Activated B cell treated with CpG ODN at 0.5 μM for 24 hours (primary cell): ENCODE measurements at regions not wholly inside any gene's neighbourhood (a gene's known extent, or its start where the extent isn't known, plus 50 kb on each side); places are given as distances from the start of the nearest gene placed in this dataset.
A peak's percentile ranks its signal among the peaks of the same experiment; 100 is the strongest.

Experiments used
- ATAC-seq: fragments of 200-7000 bp; cut with Tn5 transposase; one replicate; pipeline ENCODE4 v1.10.0; 2021; ENCODE audit warnings: low read depth, mild to moderate bottlenecking, moderate library complexity
- CTCF ChIA-PET: fragments of 350-600 bp; sonication (Branson Sonifier 250); formaldehyde crosslinking; loops from one replicate; lab custom pipeline; 2021; ENCODE audit warnings: antibody characterized with exemption; lab: Charles Lee
- POLR2A ChIA-PET: fragments of 350-600 bp; sonication (Branson Sonifier 250); formaldehyde crosslinking; loops from one replicate; lab custom pipeline; 2021; ENCODE audit warnings: antibody characterized with exemption; lab: Charles Lee
- DNase-seq: peaks from one replicate; pipeline ENCODE4 v3.0.0; 2022
- H3K27ac Mint-ChIP-seq: one replicate; pipeline ENCODE4 v1.8.0; 2020; ENCODE audit warnings: mixed read lengths
- H3K27me3 Mint-ChIP-seq: one replicate; pipeline ENCODE4 v1.8.0; 2021; ENCODE audit warnings: mixed read lengths
- H3K36me3 Mint-ChIP-seq: one replicate; pipeline ENCODE4 v1.8.0; 2021; ENCODE audit warnings: low read depth, mixed read lengths
- H3K4me1 Mint-ChIP-seq: one replicate; pipeline ENCODE4 v1.8.0; 2021; ENCODE audit warnings: mixed read lengths
- H3K4me3 Mint-ChIP-seq: one replicate; pipeline ENCODE4 v1.8.0; 2020; ENCODE audit warnings: mild to moderate bottlenecking, mixed read lengths
- H3K9me3 Mint-ChIP-seq: one replicate; pipeline ENCODE4 v1.8.0; 2020; ENCODE audit warnings: mixed read lengths
- intact Hi-C: fragments of 100-400 bp; cut with micrococcal nuclease; formaldehyde crosslinking; loops from one replicate; pipeline ENCODE4 v1.15.1; 2024
- TF ChIP-seq, protein P1 (sequence below): fragments of 200-600 bp; IDR thresholded peaks from one replicate; pipeline ENCODE4 v1.8.0; 2022; ENCODE audit warnings: antibody characterized with exemption, mild to moderate bottlenecking

GRCh38 chr14:22449600-22449905 is 139.5 kb downstream of the DAD1 start:
- Mint-ChIP-seq H3K36me3 (no peaks in the 10 kb centered on the region), H3K27me3 (no peaks in the 10 kb centered on the region), H3K27ac (no peak overlapping the region), H3K4me1 (peaks cover 23% of the 10 kb centered on the region), H3K9me3 (no peaks in the 10 kb centered on the region), H3K4me3 (no peak overlapping the region)
- intact Hi-C loops: loop anchor here (2.0 kb wide), 1 partner anchor 15 kb away; no protein-coding TSS in a partner anchor
- DNase-seq (no peak), ATAC-seq (no peak)
- TF ChIP-seq, protein P1, sequence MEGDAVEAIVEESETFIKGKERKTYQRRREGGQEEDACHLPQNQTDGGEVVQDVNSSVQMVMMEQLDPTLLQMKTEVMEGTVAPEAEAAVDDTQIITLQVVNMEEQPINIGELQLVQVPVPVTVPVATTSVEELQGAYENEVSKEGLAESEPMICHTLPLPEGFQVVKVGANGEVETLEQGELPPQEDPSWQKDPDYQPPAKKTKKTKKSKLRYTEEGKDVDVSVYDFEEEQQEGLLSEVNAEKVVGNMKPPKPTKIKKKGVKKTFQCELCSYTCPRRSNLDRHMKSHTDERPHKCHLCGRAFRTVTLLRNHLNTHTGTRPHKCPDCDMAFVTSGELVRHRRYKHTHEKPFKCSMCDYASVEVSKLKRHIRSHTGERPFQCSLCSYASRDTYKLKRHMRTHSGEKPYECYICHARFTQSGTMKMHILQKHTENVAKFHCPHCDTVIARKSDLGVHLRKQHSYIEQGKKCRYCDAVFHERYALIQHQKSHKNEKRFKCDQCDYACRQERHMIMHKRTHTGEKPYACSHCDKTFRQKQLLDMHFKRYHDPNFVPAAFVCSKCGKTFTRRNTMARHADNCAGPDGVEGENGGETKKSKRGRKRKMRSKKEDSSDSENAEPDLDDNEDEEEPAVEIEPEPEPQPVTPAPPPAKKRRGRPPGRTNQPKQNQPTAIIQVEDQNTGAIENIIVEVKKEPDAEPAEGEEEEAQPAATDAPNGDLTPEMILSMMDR: no peak
- POLR2A ChIA-PET: interaction anchor here (1.5 to 3.5 kb wide), 3 partner anchors 11 to 27 kb away, joined by 6 to 10 read pairs (median 8); no protein-coding TSS in a partner anchor
- CTCF ChIA-PET: interaction anchor here (1.9 kb wide), 1 partner anchor 10 kb away, joined by 8 read pairs; no protein-coding TSS in a partner anchor

DNA sequence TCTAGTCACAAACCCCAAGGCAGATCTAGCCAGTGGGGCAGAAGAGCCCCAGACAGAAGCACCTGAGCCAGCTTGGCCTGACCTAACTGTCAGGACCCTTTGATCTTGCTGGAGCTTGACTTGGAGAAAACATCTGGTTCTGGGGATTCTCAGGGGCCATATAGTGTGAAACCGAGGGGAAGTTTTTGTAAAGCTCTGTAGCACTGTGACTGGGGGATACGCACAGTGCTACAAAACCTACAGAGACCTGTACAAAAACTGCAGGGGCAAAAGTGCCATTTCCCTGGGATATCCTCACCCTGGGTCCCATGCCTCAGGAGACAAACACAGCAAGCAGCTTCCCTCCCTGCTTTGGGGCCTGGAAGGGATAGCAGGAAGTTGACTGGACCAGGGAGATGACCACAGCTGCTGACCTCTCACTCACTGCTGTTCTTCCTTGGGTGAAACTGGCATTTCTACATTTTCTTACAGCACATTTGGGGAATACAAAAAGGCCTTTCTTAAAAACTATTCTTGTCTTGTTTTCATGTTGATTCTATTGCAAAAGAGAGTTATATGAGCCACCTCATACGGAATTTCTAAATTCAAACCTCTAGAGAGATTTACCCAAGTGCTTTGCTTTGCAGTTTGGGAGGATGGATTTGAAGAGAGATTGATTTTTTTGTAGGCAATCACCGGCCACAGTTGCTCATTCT is 140.0 kb downstream of the DAD1 start:
- H3K9me3 Mint-ChIP-seq: no peaks in the 10 kb centered on the region
- no peaks in the 10 kb centered on the region for H3K36me3 Mint-ChIP-seq
- ATAC-seq: peak; percentile 58
- TF ChIP-seq, protein P1: no peak
- H3K27ac Mint-ChIP-seq: peak overlapping the region; percentile 78
- no peaks in the 10 kb centered on the region for H3K27me3 Mint-ChIP-seq
- H3K4me3 Mint-ChIP-seq: peak overlapping the region; percentile 3
- ChIA-PET POLR2A (interaction anchor here (0.9 to 3.5 kb wide), 9 partner anchors 11 to 107 kb away, joined by 3 to 15 read pairs (median 6); no protein-coding TSS in a partner anchor), CTCF (interaction anchor here (1.4 to 1.9 kb wide), 3 partner anchors 10 to 107 kb away, joined by 3 to 8 read pairs (median 7); no protein-coding TSS in a partner anchor)
- intact Hi-C loops: loop anchor here (1.0 to 2.0 kb wide), 3 partner anchors 16 to 24 kb away; no protein-coding TSS in a partner anchor
- DNase-seq: no peak
- H3K4me1 Mint-ChIP-seq: peaks cover 23% of the 10 kb centered on the region

DNA sequence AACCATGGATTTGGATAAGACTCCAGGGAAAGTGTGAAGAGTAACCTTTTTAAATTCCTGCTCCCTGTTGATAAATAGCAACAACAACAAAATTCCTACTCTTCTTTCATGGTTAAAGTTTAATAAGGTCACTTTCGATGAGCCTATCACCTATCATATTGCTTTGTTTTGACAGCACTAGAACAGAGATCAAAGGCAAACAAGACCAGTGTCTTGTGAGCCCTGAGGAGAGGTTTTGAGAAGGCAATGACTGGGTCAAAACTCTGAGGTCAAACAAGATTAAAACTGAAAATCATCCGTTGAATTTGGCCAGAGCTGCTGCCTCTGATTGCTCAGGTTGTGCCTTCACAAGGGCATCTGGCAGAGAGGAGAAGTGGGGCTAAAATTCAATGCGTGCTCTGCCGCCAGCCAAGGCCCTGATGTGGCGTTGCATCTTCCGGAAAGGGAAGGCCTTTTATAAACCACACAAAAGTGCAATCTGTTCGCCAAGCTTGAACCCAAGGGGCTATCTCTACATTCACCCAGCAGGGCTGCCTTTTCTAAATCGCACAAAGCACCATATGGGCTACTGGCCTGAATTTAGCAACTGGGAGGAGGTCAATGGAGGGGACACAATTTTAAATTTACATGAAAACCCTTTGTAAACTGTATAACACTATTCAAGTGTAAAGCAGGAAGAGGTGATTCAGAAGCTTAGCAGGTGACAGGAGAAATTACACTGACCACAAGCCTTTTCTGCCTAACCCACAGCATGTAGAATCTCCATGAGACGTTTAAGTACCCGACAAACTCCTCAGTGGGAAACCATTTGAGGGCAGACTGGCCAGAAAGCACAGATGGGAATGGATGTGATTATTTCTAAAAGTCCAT is 140.8 kb downstream of the DAD1 start:
- peaks cover 23% of the 10 kb centered on the region for H3K4me1 Mint-ChIP-seq
- CTCF ChIA-PET: interaction anchor here (1.4 to 2.4 kb wide), 4 partner anchors 11 to 108 kb away, joined by 3 to 10 read pairs (median 8); no protein-coding TSS in a partner anchor
- intact Hi-C loops: loop anchor here (1.0 to 2.0 kb wide), 3 partner anchors 16 to 25 kb away; no protein-coding TSS in a partner anchor
- peak; percentile 69 for ATAC-seq
- H3K27me3 Mint-ChIP-seq: no peaks in the 10 kb centered on the region
- POLR2A ChIA-PET: interaction anchor here (0.6 to 3.5 kb wide), 11 partner anchors 10 to 108 kb away, joined by 3 to 15 read pairs (median 6); no protein-coding TSS in a partner anchor
- H3K4me3 Mint-ChIP-seq: peak overlapping the region; percentile 3
- TF ChIP-seq, protein P1: no peak
- no peak for DNase-seq
- no peaks in the 10 kb centered on the region for H3K36me3 Mint-ChIP-seq
- H3K27ac Mint-ChIP-seq: peak overlapping the region; percentile 78
- H3K9me3 Mint-ChIP-seq: no peaks in the 10 kb centered on the region

DNA sequence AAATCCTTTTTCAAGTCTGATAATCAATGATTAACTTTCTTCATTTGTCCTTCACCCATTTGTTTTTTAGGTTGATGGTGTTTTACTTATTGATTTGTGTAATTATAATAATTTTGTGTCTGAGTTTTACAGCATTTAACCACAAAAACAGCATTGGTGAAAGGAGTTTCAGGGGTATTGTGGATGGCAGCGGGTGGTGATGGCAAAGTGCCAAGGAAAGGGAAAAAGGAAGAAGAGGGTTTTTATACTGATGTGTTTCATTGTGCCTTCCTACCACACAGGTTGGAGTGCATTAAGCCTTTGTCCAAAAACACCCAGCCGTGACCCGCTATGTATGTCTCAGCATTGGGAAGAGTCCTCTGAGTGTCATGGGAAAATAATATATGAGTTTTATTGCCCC is 150.3 kb downstream of the DAD1 start:
- no peak overlapping the region for H3K4me3 Mint-ChIP-seq
- TF ChIP-seq, protein P1: no peak
- H3K9me3 Mint-ChIP-seq: no peaks in the 10 kb centered on the region
- no peaks in the 10 kb centered on the region for H3K36me3 Mint-ChIP-seq
- DNase-seq (no peak), ATAC-seq (no peak)
- intact Hi-C loops: no loop called here
- peaks cover 4% of the 10 kb centered on the region for H3K4me1 Mint-ChIP-seq
- H3K27me3 Mint-ChIP-seq: no peaks in the 10 kb centered on the region
- POLR2A ChIA-PET: no interaction called here
- CTCF ChIA-PET: no interaction called here
- H3K27ac Mint-ChIP-seq: no peak overlapping the region
